ENCODE measurements at regions not wholly inside any gene's neighbourhood (a gene's known extent, or its start where the extent isn't known, plus 50 kb on each side); places are given as distances from the start of the nearest gene placed in this dataset.

- no peaks in the 10 kb centered on the region for H3K79me2 ChIP-seq (ENCODE audit: low read depth)
- H3K4me3 ChIP-seq = no peak overlapping the region
- H3K36me3 ChIP-seq (ENCODE audit: low read depth) = no peaks in the 10 kb centered on the region
- H2AFZ ChIP-seq = no peak overlapping the region
- TF ChIP-seq CTCF (conservative IDR thresholded peaks at IDR 0.05) (no peak), EZH2 (IDR thresholded peaks at IDR 0.05; ENCODE audit: low read depth) (no peak)
- H3K27ac ChIP-seq = no peak overlapping the region
- H3K9me3 ChIP-seq (ENCODE audit: insufficient read depth, low read depth) = no peaks in the 10 kb centered on the region
- H3K4me2 ChIP-seq = no peak overlapping the region
- H4K20me1 ChIP-seq (ENCODE audit: insufficient read depth) = no peaks in the 10 kb centered on the region
- intact Hi-C loops (cut with micrococcal nuclease; ENCODE audit: unreplicated experiment) = no loop called here
- peaks cover 38% of the 10 kb centered on the region for H3K27me3 ChIP-seq (ENCODE audit: insufficient read depth, low read depth)
- no peaks in the 10 kb centered on the region for H3F3A ChIP-seq (ENCODE audit: insufficient read depth, low read depth)
- ChIA-PET POLR2A (ENCODE audit: unreplicated experiment) (no interaction called here), CTCF (no interaction called here)
- H3K9me2 ChIP-seq (ENCODE audit: insufficient read depth) = no peaks in the 10 kb centered on the region
- no peaks in the 10 kb centered on the region for H3K4me1 ChIP-seq (replicated peaks; ENCODE audit: insufficient read depth)
- no peak for DNase-seq
- BruUV-seq (replicated peaks) = no TSS peak
Observed at GRCh38 chr19:30221176-30221575, 151.0 kb upstream of the ZNF536 start.

- TF ChIP-seq EZH2 (IDR thresholded peaks at IDR 0.05; ENCODE audit: low read depth) (no peak), CTCF (conservative IDR thresholded peaks at IDR 0.05) (peak; percentile 27; the same call in 1 of the 2 replicates)
- H3K36me3 ChIP-seq (ENCODE audit: low read depth) = no peaks in the 10 kb centered on the region
- ChIA-PET POLR2A (ENCODE audit: unreplicated experiment) (no interaction called here), CTCF (no interaction called here)
- H3K4me2 ChIP-seq = no peak overlapping the region
- H3K4me1 ChIP-seq (replicated peaks; ENCODE audit: insufficient read depth) = no peaks in the 10 kb centered on the region
- intact Hi-C loops (cut with micrococcal nuclease; ENCODE audit: unreplicated experiment) = no loop called here
- no peaks in the 10 kb centered on the region for H3K9me3 ChIP-seq (ENCODE audit: insufficient read depth, low read depth)
- no peak overlapping the region for H3K27ac ChIP-seq
- H3K27me3 ChIP-seq (ENCODE audit: insufficient read depth, low read depth) = peaks cover 25% of the 10 kb centered on the region
- no peak for DNase-seq
- H2AFZ ChIP-seq = no peak overlapping the region
- no peaks in the 10 kb centered on the region for H3K9me2 ChIP-seq (ENCODE audit: insufficient read depth)
- H3K4me3 ChIP-seq = no peak overlapping the region
- no peaks in the 10 kb centered on the region for H4K20me1 ChIP-seq (ENCODE audit: insufficient read depth)
- no peaks in the 10 kb centered on the region for H3K79me2 ChIP-seq (ENCODE audit: low read depth)
- no peaks in the 10 kb centered on the region for H3F3A ChIP-seq (ENCODE audit: insufficient read depth, low read depth)
- BruUV-seq (replicated peaks) = no TSS peak
Observed at GRCh38 chr19:30222428-30222873, 149.7 kb upstream of the ZNF536 start.

- no peaks in the 10 kb centered on the region for H3K9me3 ChIP-seq (ENCODE audit: insufficient read depth, low read depth)
- H3K27ac ChIP-seq = no peak overlapping the region
- CTCF ChIA-PET = no interaction called here
- no peaks in the 10 kb centered on the region for H3K4me1 ChIP-seq (replicated peaks; ENCODE audit: insufficient read depth)
- H3K36me3 ChIP-seq (ENCODE audit: low read depth) = no peaks in the 10 kb centered on the region
- H3K4me3 ChIP-seq = no peak overlapping the region
- H3K79me2 ChIP-seq (ENCODE audit: low read depth) = no peaks in the 10 kb centered on the region
- no peak overlapping the region for H3K4me2 ChIP-seq
- no peak overlapping the region for H2AFZ ChIP-seq
- BruUV-seq (replicated peaks) = no TSS peak
- peaks cover 17% of the 10 kb centered on the region for H3K27me3 ChIP-seq (ENCODE audit: insufficient read depth, low read depth)
- POLR2A ChIA-PET (ENCODE audit: unreplicated experiment) = no interaction called here
- TF ChIP-seq EZH2 (IDR thresholded peaks at IDR 0.05; ENCODE audit: low read depth) (no peak), CTCF (conservative IDR thresholded peaks at IDR 0.05) (no peak)
- intact Hi-C loops (cut with micrococcal nuclease; ENCODE audit: unreplicated experiment) = no loop called here
- no peaks in the 10 kb centered on the region for H4K20me1 ChIP-seq (ENCODE audit: insufficient read depth)
- no peaks in the 10 kb centered on the region for H3K9me2 ChIP-seq (ENCODE audit: insufficient read depth)
- DNase-seq = no peak
- H3F3A ChIP-seq (ENCODE audit: insufficient read depth, low read depth) = no peaks in the 10 kb centered on the region
Observed at GRCh38 chr19:30222992-30223865, 149.0 kb upstream of the ZNF536 start.
